ENCODE measurements at regions not wholly inside any gene's neighbourhood (a gene's known extent, or its start where the extent isn't known, plus 50 kb on each side); places are given as distances from the start of the nearest gene placed in this dataset.
"Not testable (repeated sequence)": the region's sequence is repeated elsewhere in the genome, so short reads cannot be mapped to it uniquely, and the experiment has no call there.

GRCh38 chr7:53237344-53237913, 202.0 kb downstream of the POM121L12 start:
- H3K9me3 Mint-ChIP-seq (ENCODE audit: low read depth), result peaks cover 4% of the 10 kb centered on the region
- H3K36me3 Mint-ChIP-seq (ENCODE audit: low read depth), result no peaks in the 10 kb centered on the region
- H3K4me3 Mint-ChIP-seq (ENCODE audit: unreplicated experiment), result no peak overlapping the region
- H3K4me1 Mint-ChIP-seq (ENCODE audit: low read depth), result no peaks in the 10 kb centered on the region
- TF ChIP-seq CTCF (IDR thresholded peaks at IDR 0.05), result no peak
- no peak overlapping the region for H3K27ac Mint-ChIP-seq (ENCODE audit: unreplicated experiment)
- H3K27me3 Mint-ChIP-seq (ENCODE audit: low read depth), result no peaks in the 10 kb centered on the region
- no peak for DNase-seq (ENCODE audit: low spot score)

- no peak for TF ChIP-seq CTCF (IDR thresholded peaks at IDR 0.05)
- Mint-ChIP-seq H3K27me3 (ENCODE audit: low read depth) (no peaks in the 10 kb centered on the region), H3K9me3 (ENCODE audit: low read depth) (peaks cover 8% of the 10 kb centered on the region), H3K27ac (ENCODE audit: unreplicated experiment) (no peak overlapping the region), H3K4me1 (ENCODE audit: low read depth) (no peaks in the 10 kb centered on the region), H3K36me3 (ENCODE audit: low read depth) (no peaks in the 10 kb centered on the region), H3K4me3 (ENCODE audit: unreplicated experiment) (no peak overlapping the region)
- DNase-seq (ENCODE audit: low spot score), result no peak
These were observed 202.7 kb downstream of the POM121L12 start for GRCh38 chr7:53238021-53238605.

GRCh38 chr7:53239151-53239550, 203.7 kb downstream of the POM121L12 start:
- not testable (repeated sequence) for H3K36me3 Mint-ChIP-seq (ENCODE audit: low read depth); H3K9me3 Mint-ChIP-seq (ENCODE audit: low read depth); H3K27ac Mint-ChIP-seq (ENCODE audit: unreplicated experiment); H3K27me3 Mint-ChIP-seq (ENCODE audit: low read depth); H3K4me3 Mint-ChIP-seq (ENCODE audit: unreplicated experiment); H3K4me1 Mint-ChIP-seq (ENCODE audit: low read depth); DNase-seq (ENCODE audit: low spot score)

- H3K4me3 Mint-ChIP-seq (ENCODE audit: unreplicated experiment), result no peak overlapping the region
- no peak for TF ChIP-seq CTCF (IDR thresholded peaks at IDR 0.05)
- peaks cover 16% of the 10 kb centered on the region for H3K9me3 Mint-ChIP-seq (ENCODE audit: low read depth)
- H3K27me3 Mint-ChIP-seq (ENCODE audit: low read depth), result no peaks in the 10 kb centered on the region
- no peak for DNase-seq (ENCODE audit: low spot score)
- no peak overlapping the region for H3K27ac Mint-ChIP-seq (ENCODE audit: unreplicated experiment)
- no peaks in the 10 kb centered on the region for H3K4me1 Mint-ChIP-seq (ENCODE audit: low read depth)
- no peaks in the 10 kb centered on the region for H3K36me3 Mint-ChIP-seq (ENCODE audit: low read depth)
These were observed 210.3 kb downstream of the POM121L12 start for GRCh38 chr7:53245721-53246120.

GRCh38 chr7:53246957-53247356, 211.5 kb downstream of the POM121L12 start:
- Mint-ChIP-seq H3K36me3 (ENCODE audit: low read depth) (no peaks in the 10 kb centered on the region), H3K4me1 (ENCODE audit: low read depth) (no peaks in the 10 kb centered on the region), H3K27me3 (ENCODE audit: low read depth) (no peaks in the 10 kb centered on the region), H3K4me3 (ENCODE audit: unreplicated experiment) (no peak overlapping the region), H3K27ac (ENCODE audit: unreplicated experiment) (no peak overlapping the region), H3K9me3 (ENCODE audit: low read depth) (peaks cover 16% of the 10 kb centered on the region)
- DNase-seq (ENCODE audit: low spot score), result no peak
- no peak for TF ChIP-seq CTCF (IDR thresholded peaks at IDR 0.05)

GRCh38 chr7:53252539-53252938, 217.1 kb downstream of the POM121L12 start:
- no peak for TF ChIP-seq CTCF (IDR thresholded peaks at IDR 0.05)
- Mint-ChIP-seq H3K36me3 (ENCODE audit: low read depth) (no peaks in the 10 kb centered on the region), H3K4me3 (ENCODE audit: unreplicated experiment) (no peak overlapping the region), H3K4me1 (ENCODE audit: low read depth) (no peaks in the 10 kb centered on the region), H3K9me3 (ENCODE audit: low read depth) (peaks cover 18% of the 10 kb centered on the region), H3K27me3 (ENCODE audit: low read depth) (no peaks in the 10 kb centered on the region), H3K27ac (ENCODE audit: unreplicated experiment) (no peak overlapping the region)
- DNase-seq (ENCODE audit: low spot score), result no peak
